GM12874 (cell line): ENCODE measurements at regions not wholly inside any gene's neighbourhood (a gene's known extent, or its start where the extent isn't known, plus 50 kb on each side); places are given as distances from the start of the nearest gene placed in this dataset.

ENCODE experiments used
- CTCF ChIP-seq: IDR thresholded peaks from 2 replicates; pipeline ENCODE4 v1.5.1; 2011; ENCODE audit warnings: low read depth, mild to moderate bottlenecking, control low read depth, low read length, moderate library complexity; ENCODE audit not compliant: insufficient read depth

GRCh38 chr14:22387776-22388241 is 201.2 kb downstream of the DAD1 start:
- no peak for TF ChIP-seq CTCF

GRCh38 chr14:22386924-22387775 is 201.9 kb downstream of the DAD1 start:
- peak; percentile 56 for TF ChIP-seq CTCF

- TF ChIP-seq CTCF, result no peak
These were observed 204.0 kb downstream of the DAD1 start for GRCh38 chr14:22384974-22385526.

- no peak for TF ChIP-seq CTCF
These were observed 204.9 kb downstream of the DAD1 start for GRCh38 chr14:22384167-22384549.

- TF ChIP-seq CTCF, result no peak
These were observed 205.4 kb downstream of the DAD1 start for GRCh38 chr14:22383515-22384166.

- TF ChIP-seq CTCF, result no peak
These were observed 206.1 kb downstream of the DAD1 start for GRCh38 chr14:22382955-22383354.

GRCh38 chr14:22382395-22382794 is 206.6 kb downstream of the DAD1 start:
- no peak for TF ChIP-seq CTCF
